H1 (cell line): ENCODE measurements at regions not wholly inside any gene's neighbourhood (a gene's known extent, or its start where the extent isn't known, plus 50 kb on each side); places are given as distances from the start of the nearest gene placed in this dataset.

Experiments used
- CTCF ChIA-PET: fragments of 300-600 bp; sonication (Branson Sonifier 250); formaldehyde crosslinking; loops from one replicate; lab custom pipeline; 2021; ENCODE audit not compliant: partially characterized antibody; lab: Charles Lee
- POLR2A ChIA-PET: fragments of 300-600 bp; sonication (Branson Sonifier 250); formaldehyde crosslinking; loops from one replicate; lab custom pipeline; 2021; ENCODE audit warnings: inconsistent platforms; ENCODE audit not compliant: partially characterized antibody; lab: Charles Lee
- DNase-seq, 2 experiments: peaks; one replicate each; pipeline versions ENCODE4 v3.0.0 to v3.0.0-alpha.2; 2010 to 2022; ENCODE audit warnings: low spot score in 2 of 2, low read depth in 1 of 2, mixed read lengths in 1 of 2
- FAIRE-seq: peaks from 2 replicates; lab custom pipeline; 2011; peaks lifted over from hg19 to GRCh38; lab: Jason Lieb, UNC
- H2AFZ ChIP-seq: 2 replicates; pipeline ENCODE4 v1.8.1; 2012; ENCODE audit warnings: low read length, inconsistent platforms
- H2AK5ac ChIP-seq: 2 replicates; pipeline ENCODE4 v1.6.1; 2013; ENCODE audit warnings: low read depth, low read length
- H2BK120ac ChIP-seq: replicated peaks from 2 replicates; pipeline ENCODE3; 2013; ENCODE audit warnings: low read depth, low read length, inconsistent platforms
- H2BK12ac ChIP-seq: 2 replicates; pipeline ENCODE4 v1.6.1; 2013; ENCODE audit warnings: low read depth, low read length
- H2BK15ac ChIP-seq: 2 replicates; pipeline ENCODE4 v1.6.1; 2013; ENCODE audit warnings: low read length
- H2BK20ac ChIP-seq: 2 replicates; pipeline ENCODE4 v1.6.1; 2013; ENCODE audit warnings: low read length
- H2BK5ac ChIP-seq: 2 replicates; pipeline ENCODE4 v1.6.1; 2013; ENCODE audit warnings: low read depth, low read length
- H3K14ac ChIP-seq: 2 replicates; pipeline ENCODE4 v1.6.1; 2013; ENCODE audit warnings: inconsistent platforms; ENCODE audit not compliant: insufficient read length
- H3K18ac ChIP-seq: 2 replicates; pipeline ENCODE4 v1.6.1; 2013; ENCODE audit warnings: low read length; ENCODE audit errors: extremely low read depth
- H3K23ac ChIP-seq: 2 replicates; pipeline ENCODE4 v1.6.1; 2013; ENCODE audit warnings: inconsistent platforms; ENCODE audit not compliant: insufficient read length
- H3K23me2 ChIP-seq: 2 replicates; pipeline ENCODE4 v1.6.1; 2013; ENCODE audit warnings: low read depth, low read length
- H3K27ac ChIP-seq: 2 replicates; pipeline ENCODE4 v1.6.1; 2011; ENCODE audit warnings: low read depth, low read length, inconsistent platforms
- H3K27me3 ChIP-seq, 4 experiments: replicated peaks in 1 of 4; 1 replicate in 1 of 4; 2 replicates in 3 of 4; pipeline versions ENCODE4 v1.6.1 to v1.8.1; 2011 to 2013; ENCODE audit warnings: low read length in 3 of 4, mild to moderate bottlenecking in 3 of 4, inconsistent platforms in 2 of 4, mixed read lengths in 2 of 4, moderate library complexity in 1 of 4; ENCODE audit not compliant: control insufficient read depth in 3 of 4, insufficient read depth in 3 of 4; ENCODE audit errors: extremely low read depth in 1 of 4
- H3K36me3 ChIP-seq, 4 experiments: 2 replicates each; pipeline versions ENCODE4 v1.6.1 to v1.8.1; 2011 to 2013; ENCODE audit warnings: mild to moderate bottlenecking in 4 of 4, low read length in 3 of 4, moderate library complexity in 2 of 4, control low read depth in 1 of 4, inconsistent platforms in 1 of 4; ENCODE audit not compliant: insufficient read depth in 4 of 4, control insufficient read depth in 2 of 4
- H3K4ac ChIP-seq: replicated peaks from 2 replicates; pipeline ENCODE3; 2013; ENCODE audit warnings: low read length, low read depth, mixed read lengths, inconsistent platforms; ENCODE audit not compliant: insufficient read length
- H3K4me1 ChIP-seq, 4 experiments: replicated peaks in 1 of 4; 1 replicate in 1 of 4; 2 replicates in 3 of 4; pipeline versions ENCODE4 v1.6.1 to v1.8.1; 2011 to 2013; ENCODE audit warnings: low read length in 3 of 4, inconsistent platforms in 2 of 4, mixed read lengths in 1 of 4; ENCODE audit not compliant: insufficient read depth in 4 of 4, control insufficient read depth in 3 of 4
- H3K4me2 ChIP-seq, 2 experiments: 2 replicates each; pipeline versions ENCODE4 v1.6.1 to v1.8.1; 2011 to 2013; ENCODE audit warnings: low read depth in 2 of 2, low read length in 2 of 2, control low read depth in 1 of 2, inconsistent platforms in 1 of 2, mild to moderate bottlenecking in 1 of 2; ENCODE audit not compliant: insufficient read depth in 1 of 2
- H3K4me3 ChIP-seq, 4 experiments: fragments of 200-600, 300-600 bp in 1 of 4; sonication (generic), shearing (Covaris generic), sonication (Bioruptor Twin) in 1 of 4; 2 replicates each; pipeline versions ENCODE4 v1.5.1 to v1.8.1; 2011 to 2016; ENCODE audit warnings: low read length in 4 of 4, low read depth in 3 of 4, control low read depth in 2 of 4, inconsistent platforms in 2 of 4, mild to moderate bottlenecking in 2 of 4, mixed read lengths in 1 of 4, moderate library complexity in 1 of 4; ENCODE audit not compliant: insufficient read depth in 2 of 4; ENCODE audit errors: extremely low read depth in 1 of 4
- H3K56ac ChIP-seq: replicated peaks from 2 replicates; pipeline ENCODE3; 2013; ENCODE audit warnings: low read depth, mild to moderate bottlenecking, mixed read lengths, low read length, inconsistent platforms; ENCODE audit not compliant: insufficient read length
- H3K79me1 ChIP-seq: 2 replicates; pipeline ENCODE4 v1.6.1; 2013; ENCODE audit warnings: low read depth, low read length, control low read depth
- H3K79me2 ChIP-seq, 2 experiments: 2 replicates each; pipeline versions ENCODE4 v1.6.1 to v1.8.1; 2012 to 2013; ENCODE audit warnings: low read length in 2 of 2, mild to moderate bottlenecking in 2 of 2, inconsistent platforms in 1 of 2; ENCODE audit not compliant: insufficient read depth in 2 of 2, control insufficient read depth in 1 of 2
- H3K9ac ChIP-seq, 4 experiments: replicated peaks in 1 of 4; 1 replicate in 1 of 4; 2 replicates in 3 of 4; pipeline versions ENCODE4 v1.6.1 to v1.8.1; 2011 to 2013; ENCODE audit warnings: low read depth in 3 of 4, low read length in 3 of 4, control low read depth in 2 of 4, mild to moderate bottlenecking in 2 of 4, moderate library complexity in 2 of 4, inconsistent platforms in 1 of 4; ENCODE audit errors: extremely low read depth in 1 of 4
- H3K9me3 ChIP-seq, 2 experiments: 2 replicates each; pipeline versions ENCODE4 v1.6.1 to v1.8.1; 2012 to 2013; ENCODE audit warnings: mild to moderate bottlenecking in 2 of 2, moderate library complexity in 2 of 2, control low read depth in 1 of 2, inconsistent platforms in 1 of 2, low read depth in 1 of 2, low read length in 1 of 2, mixed read lengths in 1 of 2; ENCODE audit not compliant: insufficient read depth in 2 of 2
- H4K20me1 ChIP-seq, 2 experiments: replicated peaks in 1 of 2; 2 replicates each; pipeline versions ENCODE3 to v1.8.1; 2011 to 2013; ENCODE audit warnings: inconsistent platforms in 2 of 2, low read length in 2 of 2, mild to moderate bottlenecking in 1 of 2; ENCODE audit not compliant: insufficient read depth in 2 of 2, control insufficient read depth in 1 of 2
- H4K5ac ChIP-seq: 2 replicates; pipeline ENCODE4 v1.6.1; 2013; ENCODE audit warnings: low read length, low read depth, mixed read lengths, inconsistent platforms; ENCODE audit not compliant: insufficient read length
- H4K8ac ChIP-seq: 2 replicates; pipeline ENCODE4 v1.8.0; 2013; ENCODE audit warnings: mild to moderate bottlenecking, moderate library complexity, low read length, inconsistent platforms; ENCODE audit not compliant: insufficient read depth; ENCODE audit errors: extremely low read depth
- H4K91ac ChIP-seq: replicated peaks from 2 replicates; pipeline ENCODE3; 2013; ENCODE audit warnings: low read length, mixed read lengths, inconsistent platforms; ENCODE audit not compliant: insufficient read length
- CTBP2 ChIP-seq: IDR thresholded peaks from 2 replicates; pipeline ENCODE4 v1.7.0; 2011; ENCODE audit warnings: borderline replicate concordance, mild to moderate bottlenecking, moderate library complexity, mixed read lengths, low read length; ENCODE audit not compliant: insufficient read depth, insufficient read length
- EZH2 ChIP-seq: fragments of 200-600 bp; sonication (generic); IDR thresholded peaks from 2 replicates; pipeline ENCODE4 v1.7.1; 2012; ENCODE audit warnings: low read depth, mild to moderate bottlenecking, moderate library complexity, low read length, inconsistent platforms; ENCODE audit not compliant: severe bottlenecking
- JUN ChIP-seq: IDR thresholded peaks from 2 replicates; pipeline ENCODE4 v1.6.1; 2011; ENCODE audit warnings: low read depth, mild to moderate bottlenecking, improper control_type of control experiment, low read length
- KDM4A ChIP-seq: IDR thresholded peaks from one replicate; pipeline ENCODE4 v1.7.1; 2012; ENCODE audit warnings: low read depth, mild to moderate bottlenecking, moderate library complexity, low read length, inconsistent platforms; ENCODE audit not compliant: severe bottlenecking
- RNF2 ChIP-seq: fragments of 200-900, 300-1000 bp; sonication (generic); IDR thresholded peaks from 2 replicates; pipeline ENCODE4 v1.7.1; 2016; ENCODE audit warnings: borderline replicate concordance, low read depth, mild to moderate bottlenecking, antibody characterized with exemption, low read length; ENCODE audit not compliant: poor library complexity, severe bottlenecking; ENCODE audit errors: missing control alignments
- SIRT6 ChIP-seq: IDR thresholded peaks from one replicate; pipeline ENCODE4 v1.7.1; 2012; ENCODE audit warnings: low read length, inconsistent platforms
- SUZ12 ChIP-seq: fragments of 200-600 bp; sonication (generic); IDR thresholded peaks from 2 replicates; pipeline ENCODE4 v1.6.1; 2012; ENCODE audit warnings: mild to moderate bottlenecking, inconsistent platforms, low read length, moderate library complexity, mixed read lengths
- WGBS, 2 experiments: shearing (Covaris generic) in 1 of 2; methylation state at CpG; one replicate each; pipeline versions ENCODE4 v1.1.6 to v1.1.7; 2013 to 2015; ENCODE audit warnings: low lambda C conversion rate in 2 of 2, mixed read lengths in 2 of 2, inconsistent platforms in 1 of 2, low coverage in 1 of 2, missing lambda C conversion rate in 1 of 2; ENCODE audit not compliant: insufficient replicate concordance in 2 of 2, insufficient coverage in 1 of 2, insufficient read length in 1 of 2; ENCODE audit errors: extremely low coverage in 1 of 2, missing lambda C conversion rate in 1 of 2; 5-methylcytosine and 5-hydroxymethylcytosine counted together

DNA sequence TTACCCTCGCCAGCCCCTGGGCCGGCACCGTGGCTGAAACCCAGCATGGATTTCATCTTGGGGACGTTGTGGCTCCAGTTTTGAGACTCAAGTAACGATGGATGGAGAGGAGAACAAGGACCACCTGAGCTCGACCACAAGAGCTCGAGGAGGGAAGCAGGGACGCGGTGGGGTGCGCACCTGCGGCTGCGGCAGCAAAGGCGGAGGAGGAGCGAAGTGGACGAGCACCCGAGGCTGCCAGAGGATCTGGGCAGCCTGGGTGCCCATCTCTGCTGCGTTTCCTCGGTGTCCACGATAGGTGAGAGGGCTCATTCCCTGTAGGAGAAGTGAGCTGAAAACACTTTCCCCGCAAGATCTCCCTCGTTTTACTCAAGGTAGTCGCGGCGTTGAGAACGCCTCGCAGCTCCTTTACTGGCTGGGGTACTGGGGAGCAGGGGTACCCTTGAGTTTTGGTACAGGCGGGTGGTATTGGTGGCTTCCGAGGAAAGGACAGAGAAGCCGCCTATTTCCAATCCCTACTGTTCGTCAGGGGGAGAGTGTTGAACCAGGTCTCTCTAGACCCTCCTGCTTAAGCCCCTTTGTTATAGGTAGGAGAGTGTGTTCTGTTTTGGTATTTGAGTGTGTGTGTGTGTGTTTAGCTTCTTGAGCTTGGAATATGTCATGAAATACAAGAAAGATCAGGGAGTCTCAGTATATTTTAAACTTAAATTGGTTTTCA, 137.7 kb downstream of the TRIM27 start:
- peaks cover 8% of the 10 kb centered on the region for H3K23me2 ChIP-seq
- H2BK15ac ChIP-seq, result peak overlapping the region; percentile 46; the same call in 1 of the 2 replicates
- no peak overlapping the region for H2BK5ac ChIP-seq
- no peak overlapping the region for H3K9ac ChIP-seq
- ChIA-PET POLR2A (interaction anchor here (1.0 to 2.5 kb wide), 6 partner anchors 8 to 120 kb away, joined by 3 to 9 read pairs (median 5); no protein-coding TSS in a partner anchor), CTCF (interaction anchor here (0.5 to 2.7 kb wide), 9 partner anchors 9 to 534 kb away, joined by 3 to 18 read pairs (median 3); no protein-coding TSS in a partner anchor)
- no peaks in the 10 kb centered on the region for H3K79me2 ChIP-seq
- peaks cover 59 to 83% (median 78%) of the 10 kb centered on the region in 4 experiments for H3K27me3 ChIP-seq
- H4K5ac ChIP-seq, result no peak overlapping the region
- peak; percentile 44 for TF ChIP-seq CTBP2
- TF ChIP-seq SIRT6, result no peak
- TF ChIP-seq KDM4A, result peak; percentile 60
- TF ChIP-seq RNF2, result peak; percentile 87
- peak; percentile 98 for TF ChIP-seq EZH2
- TF ChIP-seq SUZ12, result peak; percentile 99
- no peak for TF ChIP-seq JUN
- H2BK12ac ChIP-seq, result peak overlapping the region; percentile 68; the same call in 1 of the 2 replicates
- no peak overlapping the region for H3K27ac ChIP-seq
- peak overlapping the region; percentile 20 to 53 (median 41); a peak in 6 of 8 replicates for H3K4me3 ChIP-seq
- no peaks in the 10 kb centered on the region for H3K79me1 ChIP-seq
- H3K36me3 ChIP-seq, result no peaks in the 10 kb centered on the region; a peak in 1 of 8 replicates
- H4K8ac ChIP-seq, result no peak overlapping the region
- WGBS, 2 experiments, result 2% methylated on average over 30 of the region's 30 CpGs; no CpG with 5 or more reads in 1 of the 2 experiments
- DNase-seq (no peak), FAIRE-seq (no peak)
- no peak overlapping the region for H3K18ac ChIP-seq
- H2BK120ac ChIP-seq, result no peak overlapping the region
- H3K23ac ChIP-seq, result no peak overlapping the region
- H2AK5ac ChIP-seq, result no peak overlapping the region; the same call in 1 of the 2 replicates
- no peak overlapping the region for H4K91ac ChIP-seq
- H2AFZ ChIP-seq, result no peak overlapping the region
- H3K4me2 ChIP-seq, result peak overlapping the region; percentile 71 to 95
- H2BK20ac ChIP-seq, result no peak overlapping the region
- no peak overlapping the region for H3K56ac ChIP-seq
- no peak overlapping the region for H3K4ac ChIP-seq
- no peak overlapping the region for H3K14ac ChIP-seq
- peaks cover 1 to 6% of the 10 kb centered on the region in 2 experiments for H4K20me1 ChIP-seq
- H3K4me1 ChIP-seq, result peaks cover 5 to 11% (median 7%) of the 10 kb centered on the region in 4 experiments
- no peaks in the 10 kb centered on the region for H3K9me3 ChIP-seq
